Chondrocyte (in vitro differentiated cells): ENCODE measurements at regions not wholly inside any gene's neighbourhood (a gene's known extent, or its start where the extent isn't known, plus 50 kb on each side); places are given as distances from the start of the nearest gene placed in this dataset.

Experiments
- DNase-seq: peaks from one replicate; pipeline ENCODE4 v3.0.0; 2021; ENCODE audit warnings: mixed read lengths, low spot score
- H3K27ac Mint-ChIP-seq: one replicate; pipeline ENCODE4 v1.8.0; 2021; ENCODE audit warnings: mild to moderate bottlenecking, moderate library complexity, mixed read lengths; ENCODE audit not compliant: unreplicated experiment
- H3K27me3 Mint-ChIP-seq: 2 replicates; pipeline ENCODE4 v1.8.0; 2021; ENCODE audit warnings: low read depth, mixed read lengths
- H3K36me3 Mint-ChIP-seq: 2 replicates; pipeline ENCODE4 v1.8.0; 2021; ENCODE audit warnings: low read depth, mixed read lengths
- H3K4me1 Mint-ChIP-seq: 2 replicates; pipeline ENCODE4 v1.8.0; 2021; ENCODE audit warnings: low read depth, mild to moderate bottlenecking, mixed read lengths
- H3K4me3 Mint-ChIP-seq: one replicate; pipeline ENCODE4 v1.8.0; 2021; ENCODE audit warnings: mild to moderate bottlenecking, moderate library complexity, mixed read lengths; ENCODE audit not compliant: unreplicated experiment
- H3K9me3 Mint-ChIP-seq: 2 replicates; pipeline ENCODE4 v1.8.0; 2021; ENCODE audit warnings: low read depth, mixed read lengths
- TF ChIP-seq, protein P1 (sequence below): fragments of 200-600 bp; sonication (generic); IDR thresholded peaks from 2 replicates; pipeline ENCODE4 v1.5.0; 2021; ENCODE audit warnings: antibody characterized with exemption, mild to moderate bottlenecking, moderate library complexity

DNA sequence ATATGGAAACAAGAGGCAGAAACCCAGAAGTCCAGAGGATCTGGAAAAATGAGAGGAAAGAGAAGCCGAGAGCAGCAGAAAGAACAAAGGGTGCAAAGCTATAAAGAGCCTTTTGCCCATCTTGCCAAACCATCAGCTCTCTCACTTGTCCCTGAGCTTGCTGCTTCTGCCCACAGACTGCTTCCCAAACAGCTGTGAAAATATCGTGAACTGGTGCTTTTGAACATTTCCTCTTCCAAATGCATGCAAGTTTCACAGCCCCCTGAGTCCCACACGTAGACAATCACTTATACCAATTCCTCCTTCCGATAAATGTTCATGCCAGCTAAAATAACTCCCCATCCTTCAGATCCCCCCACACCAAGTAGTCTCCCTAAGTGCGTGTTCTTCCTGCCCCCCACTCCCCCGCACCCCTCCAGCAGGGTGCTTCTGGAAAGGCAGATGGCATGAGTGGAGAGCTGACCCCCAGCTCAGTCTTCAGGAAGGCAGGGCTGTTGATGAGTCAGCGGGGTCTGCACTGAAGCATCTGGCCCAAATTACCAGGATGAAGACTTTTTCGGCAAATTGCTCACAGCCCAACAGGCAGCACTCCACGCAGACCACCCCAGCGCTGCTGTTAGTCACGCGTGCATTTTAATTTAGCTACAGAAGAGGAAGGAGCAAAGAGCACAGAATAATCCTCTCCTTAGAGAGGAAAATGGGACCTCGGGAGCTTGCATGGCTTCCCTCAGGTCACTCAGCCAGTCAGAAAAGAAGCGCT lies 76.1 kb upstream of the KCNMA1 start:
- H3K4me1 Mint-ChIP-seq, result peaks cover 20% of the 10 kb centered on the region
- TF ChIP-seq, protein P1, sequence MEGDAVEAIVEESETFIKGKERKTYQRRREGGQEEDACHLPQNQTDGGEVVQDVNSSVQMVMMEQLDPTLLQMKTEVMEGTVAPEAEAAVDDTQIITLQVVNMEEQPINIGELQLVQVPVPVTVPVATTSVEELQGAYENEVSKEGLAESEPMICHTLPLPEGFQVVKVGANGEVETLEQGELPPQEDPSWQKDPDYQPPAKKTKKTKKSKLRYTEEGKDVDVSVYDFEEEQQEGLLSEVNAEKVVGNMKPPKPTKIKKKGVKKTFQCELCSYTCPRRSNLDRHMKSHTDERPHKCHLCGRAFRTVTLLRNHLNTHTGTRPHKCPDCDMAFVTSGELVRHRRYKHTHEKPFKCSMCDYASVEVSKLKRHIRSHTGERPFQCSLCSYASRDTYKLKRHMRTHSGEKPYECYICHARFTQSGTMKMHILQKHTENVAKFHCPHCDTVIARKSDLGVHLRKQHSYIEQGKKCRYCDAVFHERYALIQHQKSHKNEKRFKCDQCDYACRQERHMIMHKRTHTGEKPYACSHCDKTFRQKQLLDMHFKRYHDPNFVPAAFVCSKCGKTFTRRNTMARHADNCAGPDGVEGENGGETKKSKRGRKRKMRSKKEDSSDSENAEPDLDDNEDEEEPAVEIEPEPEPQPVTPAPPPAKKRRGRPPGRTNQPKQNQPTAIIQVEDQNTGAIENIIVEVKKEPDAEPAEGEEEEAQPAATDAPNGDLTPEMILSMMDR, result no peak
- H3K9me3 Mint-ChIP-seq, result no peaks in the 10 kb centered on the region
- no peak overlapping the region for H3K27ac Mint-ChIP-seq
- DNase-seq, result no peak
- no peaks in the 10 kb centered on the region for H3K27me3 Mint-ChIP-seq
- no peak overlapping the region for H3K4me3 Mint-ChIP-seq
- no peaks in the 10 kb centered on the region for H3K36me3 Mint-ChIP-seq

DNA sequence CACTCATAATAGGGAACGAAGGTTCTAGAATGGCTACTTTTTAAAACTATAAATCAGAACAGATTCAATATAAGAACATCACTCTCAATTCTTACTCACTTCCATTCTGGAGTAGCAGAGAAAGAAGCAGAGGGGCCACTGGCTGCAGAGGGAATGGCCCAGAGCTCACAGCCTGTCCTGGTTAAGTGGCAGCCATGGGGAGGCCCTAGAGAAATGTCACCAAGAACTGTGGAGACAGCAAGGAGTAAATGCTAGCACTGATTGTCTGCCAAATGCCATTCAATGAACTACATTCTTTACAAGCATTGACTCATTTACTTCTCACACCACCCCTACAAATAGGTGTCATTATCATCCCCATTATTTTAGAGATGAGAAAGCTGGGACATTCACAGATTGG lies 74.6 kb upstream of the KCNMA1 start:
- TF ChIP-seq, protein P1, result no peak
- Mint-ChIP-seq H3K4me3 (no peak overlapping the region), H3K27ac (no peak overlapping the region), H3K9me3 (no peaks in the 10 kb centered on the region), H3K27me3 (no peaks in the 10 kb centered on the region), H3K4me1 (peaks cover 20% of the 10 kb centered on the region), H3K36me3 (no peaks in the 10 kb centered on the region)
- no peak for DNase-seq

DNA sequence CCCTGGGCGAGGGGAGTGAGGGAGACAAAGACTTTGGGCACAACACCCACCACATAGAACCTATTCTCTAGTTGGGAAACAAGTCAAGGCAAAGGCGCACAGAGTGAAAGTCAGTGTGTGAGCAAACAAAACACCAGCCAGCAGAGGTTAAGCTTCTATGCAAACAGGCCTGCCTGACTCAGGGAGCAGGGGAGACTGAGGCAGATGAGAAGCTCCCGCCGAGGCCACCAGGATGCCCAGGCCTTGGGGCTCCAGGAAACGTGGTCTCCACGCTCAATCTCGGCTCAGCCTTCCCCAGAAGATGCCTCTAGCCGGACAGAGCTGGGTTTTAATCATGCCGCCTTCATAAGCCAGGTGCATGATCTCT lies 74.1 kb upstream of the KCNMA1 start:
- Mint-ChIP-seq H3K27me3 (no peaks in the 10 kb centered on the region), H3K4me3 (peak overlapping the region; percentile 65), H3K4me1 (peaks cover 20% of the 10 kb centered on the region)

DNA sequence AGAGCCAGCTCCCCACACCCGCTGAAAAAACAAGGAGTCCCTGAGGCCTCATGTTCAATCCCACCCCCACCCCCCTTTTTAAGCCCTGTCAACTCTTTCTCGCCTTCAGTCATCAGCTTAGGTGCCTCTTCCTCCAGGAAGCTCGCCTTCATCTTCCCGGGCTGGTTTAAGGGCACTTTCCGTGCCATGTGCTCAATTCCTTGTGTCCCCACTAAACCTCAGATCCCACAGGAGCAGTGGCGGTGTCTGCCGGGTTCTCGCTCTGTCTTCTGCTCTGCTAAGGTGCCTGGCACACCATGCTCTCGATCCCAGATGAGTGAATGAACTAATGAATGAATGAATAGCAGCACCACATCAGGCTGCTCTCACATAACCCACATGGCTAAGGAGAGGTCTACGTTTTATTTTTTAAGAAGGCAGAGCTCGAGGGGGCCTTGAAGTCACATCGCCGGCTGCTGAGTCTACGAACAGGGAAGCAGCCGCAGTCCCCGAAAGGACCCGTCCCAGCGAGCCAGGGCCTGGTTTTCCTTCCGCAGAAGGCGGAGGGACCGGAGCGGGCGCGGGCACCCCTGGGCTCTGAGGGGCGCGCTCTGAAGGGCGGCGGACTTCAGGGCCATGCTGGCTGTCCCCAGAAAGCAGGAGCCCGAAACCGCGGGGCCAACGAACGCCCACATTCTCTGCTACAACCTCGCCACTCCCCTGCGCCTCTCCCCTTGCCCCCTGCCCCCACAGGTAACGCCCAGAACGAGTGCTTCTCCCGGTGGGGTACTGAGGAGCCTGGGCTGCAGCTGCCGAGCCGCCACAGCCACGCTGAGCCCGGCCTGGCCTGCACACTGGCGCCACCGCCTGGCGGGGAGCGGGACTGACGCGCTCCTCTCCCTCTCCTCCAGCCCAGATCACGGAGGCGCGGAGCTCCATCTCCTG lies 73.4 kb upstream of the KCNMA1 start:
- no peaks in the 10 kb centered on the region for H3K27me3 Mint-ChIP-seq
- TF ChIP-seq, protein P1, result peak; percentile 95
- DNase-seq, result no peak
- H3K9me3 Mint-ChIP-seq, result no peaks in the 10 kb centered on the region
- peaks cover 20% of the 10 kb centered on the region for H3K4me1 Mint-ChIP-seq
- no peak overlapping the region for H3K27ac Mint-ChIP-seq
- H3K4me3 Mint-ChIP-seq, result peak overlapping the region; percentile 65
- no peaks in the 10 kb centered on the region for H3K36me3 Mint-ChIP-seq

More for the DNA sequence above, 74.1 kb upstream of the KCNMA1 start:
- H3K36me3 Mint-ChIP-seq, result no peaks in the 10 kb centered on the region
- H3K27ac Mint-ChIP-seq, result no peak overlapping the region
- TF ChIP-seq, protein P1, result peak; percentile 70
- H3K9me3 Mint-ChIP-seq, result no peaks in the 10 kb centered on the region
- DNase-seq, result no peak

DNA sequence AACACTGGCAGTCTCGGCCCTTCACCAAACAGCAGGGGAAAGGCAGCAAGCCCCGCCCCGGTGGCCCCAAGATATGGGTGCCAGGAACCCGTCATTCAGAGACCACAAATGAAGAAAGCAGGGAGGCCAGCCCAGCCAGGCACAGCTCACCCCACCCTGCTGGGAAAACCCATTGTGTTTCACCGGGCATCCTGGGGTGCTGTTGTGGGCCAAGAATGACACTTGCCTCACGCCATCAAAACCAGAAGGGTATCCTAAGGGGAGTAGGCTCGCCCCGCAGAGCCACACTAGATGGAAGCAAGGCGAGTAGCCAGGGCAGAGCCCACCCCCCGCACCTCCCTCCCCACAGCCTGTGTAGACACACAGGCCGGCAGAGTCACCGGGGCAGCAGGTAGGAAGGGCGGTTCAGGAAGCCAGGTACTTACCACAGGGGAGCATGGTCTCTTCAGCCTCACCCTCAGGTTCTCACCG lies 72.5 kb upstream of the KCNMA1 start:
- TF ChIP-seq, protein P1, result no peak
- no peak overlapping the region for H3K4me3 Mint-ChIP-seq
- no peak for DNase-seq
- no peak overlapping the region for H3K27ac Mint-ChIP-seq
- peaks cover 20% of the 10 kb centered on the region for H3K4me1 Mint-ChIP-seq
- H3K36me3 Mint-ChIP-seq, result no peaks in the 10 kb centered on the region
- H3K27me3 Mint-ChIP-seq, result no peaks in the 10 kb centered on the region
- H3K9me3 Mint-ChIP-seq, result no peaks in the 10 kb centered on the region
